HFFc6 (cell line): ENCODE measurements at regions not wholly inside any gene's neighbourhood (a gene's known extent, or its start where the extent isn't known, plus 50 kb on each side); places are given as distances from the start of the nearest gene placed in this dataset.

Experiments
- DNase-seq: peaks from one replicate; pipeline ENCODE4 v3.0.0-alpha.2; 2018
- H3K27ac Mint-ChIP-seq: 2 replicates; pipeline ENCODE4 v1.8.0; 2020; ENCODE audit warnings: mild to moderate bottlenecking, mixed read lengths
- H3K27me3 Mint-ChIP-seq: 2 replicates; pipeline ENCODE4 v1.8.0; 2021; ENCODE audit warnings: mild to moderate bottlenecking, moderate library complexity, mixed read lengths; ENCODE audit not compliant: insufficient read depth
- H3K36me3 Mint-ChIP-seq: 2 replicates; pipeline ENCODE4 v1.8.0; 2021; ENCODE audit warnings: low read depth, mixed read lengths
- H3K4me1 Mint-ChIP-seq: 2 replicates; pipeline ENCODE4 v1.8.0; 2020; ENCODE audit warnings: low read depth, mixed read lengths
- H3K4me3 Mint-ChIP-seq: 2 replicates; pipeline ENCODE4 v1.8.0; 2020; ENCODE audit warnings: mild to moderate bottlenecking, moderate library complexity, mixed read lengths
- H3K9me3 Mint-ChIP-seq: 2 replicates; pipeline ENCODE4 v1.8.0; 2020; ENCODE audit warnings: mild to moderate bottlenecking, mixed read lengths
- CTCF ChIP-seq: fragments of 200-600 bp; sonication (generic); IDR thresholded peaks from 2 replicates; pipeline ENCODE4 v1.5.0; 2021; ENCODE audit warnings: antibody characterized with exemption, mild to moderate bottlenecking

GRCh38 chr5:124235576-124235975 is 510.9 kb downstream of the ZNF608 start:
- H3K27ac Mint-ChIP-seq = no peak overlapping the region
- no peaks in the 10 kb centered on the region; the same call in none of the 2 replicates for H3K27me3 Mint-ChIP-seq
- no peak for TF ChIP-seq CTCF
- H3K4me3 Mint-ChIP-seq = no peak overlapping the region
- H3K4me1 Mint-ChIP-seq = no peaks in the 10 kb centered on the region
- no peak for DNase-seq
- peaks cover 14% of the 10 kb centered on the region for H3K9me3 Mint-ChIP-seq
- no peaks in the 10 kb centered on the region for H3K36me3 Mint-ChIP-seq

GRCh38 chr5:124234770-124235562 is 511.5 kb downstream of the ZNF608 start:
- Mint-ChIP-seq H3K4me3 (no peak overlapping the region), H3K27me3 (no peaks in the 10 kb centered on the region; the same call in 1 of the 2 replicates), H3K9me3 (peaks cover 18% of the 10 kb centered on the region), H3K27ac (no peak overlapping the region), H3K36me3 (no peaks in the 10 kb centered on the region), H3K4me1 (no peaks in the 10 kb centered on the region)
- DNase-seq = no peak
- no peak for TF ChIP-seq CTCF

- H3K27ac Mint-ChIP-seq = no peak overlapping the region
Measured at GRCh38 chr5:124234022-124234769, 512.2 kb downstream of the ZNF608 start.

GRCh38 chr5:124232515-124232914 is 513.9 kb downstream of the ZNF608 start:
- H3K4me1 Mint-ChIP-seq = no peaks in the 10 kb centered on the region

More at GRCh38 chr5:124234022-124234769, 512.2 kb downstream of the ZNF608 start:
- Mint-ChIP-seq H3K9me3 (peaks cover 18% of the 10 kb centered on the region), H3K4me1 (no peaks in the 10 kb centered on the region), H3K27me3 (no peaks in the 10 kb centered on the region; the same call in 1 of the 2 replicates), H3K36me3 (no peaks in the 10 kb centered on the region), H3K4me3 (no peak overlapping the region)
- DNase-seq = no peak
- TF ChIP-seq CTCF = no peak

GRCh38 chr5:124231802-124232201 is 514.6 kb downstream of the ZNF608 start:
- no peak for TF ChIP-seq CTCF
- H3K4me3 Mint-ChIP-seq = no peak overlapping the region
- no peak for DNase-seq
- no peaks in the 10 kb centered on the region; the same call in 1 of the 2 replicates for H3K27me3 Mint-ChIP-seq
- H3K9me3 Mint-ChIP-seq = peaks cover 11% of the 10 kb centered on the region
- no peak overlapping the region for H3K27ac Mint-ChIP-seq
- H3K4me1 Mint-ChIP-seq = no peaks in the 10 kb centered on the region
- H3K36me3 Mint-ChIP-seq = no peaks in the 10 kb centered on the region

More at GRCh38 chr5:124232515-124232914, 513.9 kb downstream of the ZNF608 start:
- H3K27me3 Mint-ChIP-seq = no peaks in the 10 kb centered on the region; the same call in 1 of the 2 replicates
- H3K9me3 Mint-ChIP-seq = peaks cover 11% of the 10 kb centered on the region
- H3K4me3 Mint-ChIP-seq = no peak overlapping the region
- H3K36me3 Mint-ChIP-seq = no peaks in the 10 kb centered on the region
- no peak for DNase-seq
- no peak for TF ChIP-seq CTCF
- H3K27ac Mint-ChIP-seq = no peak overlapping the region
